Vagina (tissue), 2 donors: ENCODE measurements at regions not wholly inside any gene's neighbourhood (a gene's known extent, or its start where the extent isn't known, plus 50 kb on each side); places are given as distances from the start of the nearest gene placed in this dataset.

Experiments
- DNase-seq, 2 donors: peaks; one replicate each; pipeline ENCODE4 v3.0.0-alpha.2; 2017; ENCODE audit errors: extremely low spot score in 2 of 2
- H3K27ac ChIP-seq: fragments of 200-600 bp; sonication (generic); one replicate; pipeline ENCODE4 v1.5.1; 2019
- H3K27me3 ChIP-seq: fragments of 200-600 bp; sonication (generic); one replicate; pipeline ENCODE4 v1.5.1; 2019
- H3K36me3 ChIP-seq, 2 donors: fragments of 200-600 bp; sonication (generic); one replicate each; pipeline ENCODE4 v1.5.1; 2017 to 2019
- H3K4me1 ChIP-seq: fragments of 200-600 bp; sonication (generic); one replicate; pipeline ENCODE4 v1.5.1; 2019
- H3K4me3 ChIP-seq, 2 donors: fragments of 200-600 bp; sonication (generic); 1 replicate in 1 of 2; 2 replicates in 1 of 2; pipeline ENCODE4 v1.5.1; 2016 to 2019
- H3K9me3 ChIP-seq: fragments of 200-600 bp; sonication (generic); one replicate; pipeline ENCODE4 v1.5.1; 2019
- CTCF ChIP-seq, 3 experiments: fragments of 450-650 bp in 2 of 3; fragments of 200-600 bp in 1 of 3; sonication (generic) in 1 of 3; IDR thresholded peaks; one replicate each; pipeline ENCODE4 v1.5.1; 2017 to 2019; ENCODE audit warnings: antibody characterized with exemption in 3 of 3, mild to moderate bottlenecking in 2 of 3, moderate library complexity in 2 of 3
- POLR2A ChIP-seq, 2 donors: fragments of 450-650 bp; IDR thresholded peaks; one replicate each; pipeline ENCODE4 v1.6.1; 2017; ENCODE audit warnings: antibody characterized with exemption in 2 of 2, mild to moderate bottlenecking in 2 of 2, moderate library complexity in 2 of 2
- POLR2AphosphoS5 ChIP-seq, 2 donors: sonication (generic); formaldehyde crosslinking; IDR thresholded peaks; one replicate each; pipeline ENCODE4 v1.9.0; 2017; ENCODE audit warnings: antibody characterized with exemption in 2 of 2, mild to moderate bottlenecking in 2 of 2, low read depth in 1 of 2; ENCODE audit not compliant: insufficient read depth in 1 of 2
- intact Hi-C: fragments of 100-400 bp; cut with DNase I; formaldehyde crosslinking; loops from one replicate; pipeline ENCODE4 v1.15.1; 2023

- peaks cover 9% of the 10 kb centered on the region for H3K4me1 ChIP-seq
- no peak for DNase-seq
- intact Hi-C loops = no loop called here
Measured at GRCh38 chr6:26175428-26176181, 88.4 kb downstream of the HFE start.

GRCh38 chr6:26179675-26180074 is 92.4 kb downstream of the HFE start:
- H3K9me3 ChIP-seq = no peaks in the 10 kb centered on the region
- peaks cover 6% of the 10 kb centered on the region for H3K4me1 ChIP-seq
- H3K27ac ChIP-seq = no peak overlapping the region
- TF ChIP-seq CTCF (IDR thresholded peaks at IDR 0.05) (no peak), POLR2A (IDR thresholded peaks at IDR 0.05) (no peak), POLR2AphosphoS5 (IDR thresholded peaks at IDR 0.05; ENCODE audit: insufficient read depth in 1 of 2, low read depth in 1 of 2) (no peak)
- no peaks in the 10 kb centered on the region for H3K27me3 ChIP-seq
- H3K36me3 ChIP-seq = no peaks in the 10 kb centered on the region
- intact Hi-C loops = no loop called here
- DNase-seq = no peak
- H3K4me3 ChIP-seq = no peak overlapping the region

More at GRCh38 chr6:26175428-26176181, 88.4 kb downstream of the HFE start:
- no peak overlapping the region for H3K27ac ChIP-seq
- no peak overlapping the region for H3K4me3 ChIP-seq
- no peaks in the 10 kb centered on the region for H3K36me3 ChIP-seq
- no peaks in the 10 kb centered on the region for H3K9me3 ChIP-seq
- no peaks in the 10 kb centered on the region for H3K27me3 ChIP-seq
- TF ChIP-seq CTCF (IDR thresholded peaks at IDR 0.05) = peak in 2 of 3 experiments; percentile 4 to 62
- TF ChIP-seq POLR2A (IDR thresholded peaks at IDR 0.05) = no peak
- TF ChIP-seq POLR2AphosphoS5 (IDR thresholded peaks at IDR 0.05; ENCODE audit: insufficient read depth in 1 of 2, low read depth in 1 of 2) = no peak

GRCh38 chr6:26180346-26180745 is 93.1 kb downstream of the HFE start:
- Histone ChIP-seq H3K9me3 (no peaks in the 10 kb centered on the region), H3K27ac (no peak overlapping the region), H3K4me3 (no peak overlapping the region), H3K36me3 (no peaks in the 10 kb centered on the region), H3K4me1 (peaks cover 6% of the 10 kb centered on the region), H3K27me3 (no peaks in the 10 kb centered on the region)
- intact Hi-C loops = no loop called here
- no peak for DNase-seq
- no peak for TF ChIP-seq POLR2A (IDR thresholded peaks at IDR 0.05)
- TF ChIP-seq CTCF (IDR thresholded peaks at IDR 0.05) = no peak
- no peak for TF ChIP-seq POLR2AphosphoS5 (IDR thresholded peaks at IDR 0.05; ENCODE audit: insufficient read depth in 1 of 2, low read depth in 1 of 2)

- Histone ChIP-seq H3K27me3 (no peaks in the 10 kb centered on the region), H3K4me1 (peaks cover 13% of the 10 kb centered on the region), H3K27ac (peak overlapping the region; percentile 60), H3K9me3 (no peaks in the 10 kb centered on the region), H3K36me3 (no peaks in the 10 kb centered on the region), H3K4me3 (peak overlapping the region; percentile 49 to 52)
- intact Hi-C loops = no loop called here
- DNase-seq = no peak
- TF ChIP-seq POLR2A (IDR thresholded peaks at IDR 0.05) = no peak
- TF ChIP-seq CTCF (IDR thresholded peaks at IDR 0.05) = no peak
- TF ChIP-seq POLR2AphosphoS5 (IDR thresholded peaks at IDR 0.05; ENCODE audit: insufficient read depth in 1 of 2, low read depth in 1 of 2) = no peak
Measured at GRCh38 chr6:26183237-26183580, 96.0 kb downstream of the HFE start.

DNA sequence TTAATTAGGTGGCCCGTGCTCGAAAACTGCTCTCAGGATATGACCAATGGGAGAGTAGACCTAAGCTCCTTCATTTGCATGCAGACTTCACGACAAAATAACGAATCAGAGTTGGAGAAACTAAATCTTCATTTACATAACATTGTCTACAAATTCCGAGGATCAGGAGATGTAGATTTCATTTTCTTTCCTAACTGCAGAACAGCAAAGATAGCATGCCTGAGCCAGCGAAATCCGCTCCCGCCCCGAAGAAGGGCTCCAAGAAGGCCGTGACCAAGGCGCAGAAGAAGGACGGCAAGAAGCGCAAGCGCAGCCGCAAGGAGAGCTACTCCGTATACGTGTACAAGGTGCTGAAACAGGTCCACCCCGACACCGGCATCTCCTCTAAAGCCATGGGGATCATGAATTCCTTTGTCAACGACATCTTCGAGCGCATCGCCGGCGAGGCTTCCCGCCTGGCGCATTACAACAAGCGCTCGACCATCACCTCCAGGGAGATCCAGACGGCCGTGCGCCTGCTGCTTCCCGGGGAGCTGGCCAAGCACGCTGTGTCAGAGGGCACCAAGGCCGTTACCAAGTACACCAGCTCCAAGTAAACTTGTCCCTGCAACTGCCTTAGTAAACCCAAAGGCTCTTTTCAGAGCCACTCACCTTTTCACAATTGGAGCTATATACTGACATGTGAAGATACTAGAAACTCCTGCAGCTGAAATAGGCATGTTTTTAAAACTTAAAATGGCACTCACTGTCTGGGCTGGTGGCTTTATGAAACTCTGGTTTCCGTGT is 96.5 kb downstream of the HFE start:
- Histone ChIP-seq H3K9me3 (no peaks in the 10 kb centered on the region), H3K36me3 (no peaks in the 10 kb centered on the region), H3K4me3 (peak overlapping the region; percentile 49 to 52), H3K27ac (peak overlapping the region; percentile 66), H3K27me3 (no peaks in the 10 kb centered on the region), H3K4me1 (peaks cover 18% of the 10 kb centered on the region)
- peak in 1 of 2 donors; percentile 83 for TF ChIP-seq POLR2A (IDR thresholded peaks at IDR 0.05)
- TF ChIP-seq CTCF (IDR thresholded peaks at IDR 0.05) = no peak
- TF ChIP-seq POLR2AphosphoS5 (IDR thresholded peaks at IDR 0.05; ENCODE audit: insufficient read depth in 1 of 2, low read depth in 1 of 2) = peak; percentile 95 to 96
- DNase-seq = no peak
- intact Hi-C loops = no loop called here
